GM23248 (cell line): ENCODE measurements at regions not wholly inside any gene's neighbourhood (a gene's known extent, or its start where the extent isn't known, plus 50 kb on each side); places are given as distances from the start of the nearest gene placed in this dataset.

ENCODE experiments used
- EZH2 ChIP-seq: fragments of 200-600 bp; sonication (generic); IDR thresholded peaks from 2 replicates; pipeline ENCODE4 v1.6.1; 2018; ENCODE audit warnings: antibody characterized with exemption, mild to moderate bottlenecking; ENCODE audit not compliant: insufficient read depth, poor library complexity, severe bottlenecking
- EZH2phosphoT487 ChIP-seq: fragments of 200-600 bp; sonication (generic); IDR thresholded peaks from 2 replicates; pipeline ENCODE4 v1.6.1; 2018; ENCODE audit warnings: antibody characterized with exemption, moderate library complexity, mild to moderate bottlenecking, low read depth; ENCODE audit not compliant: insufficient read depth

- TF ChIP-seq EZH2phosphoT487 (no peak), EZH2 (no peak)
These were observed 57.5 kb downstream of the RTL6 start for GRCh38 chr22:44440224-44441160.
